Activated naive CD4-positive, alpha-beta T cell treated with anti-CD3 and anti-CD28 coated beads, Interleukin-2, amount 10 ng/mL, durations not matched to agents 7 days and 5 days (primary cell): ENCODE measurements at regions not wholly inside any gene's neighbourhood (a gene's known extent, or its start where the extent isn't known, plus 50 kb on each side); places are given as distances from the start of the nearest gene placed in this dataset.

Source experiments
- CTCF ChIA-PET: fragments of 350-600 bp; sonication (Branson Sonifier 250); formaldehyde crosslinking; loops from one replicate; lab custom pipeline; 2021; ENCODE audit warnings: antibody characterized with exemption; lab: Charles Lee
- DNase-seq: peaks from one replicate; pipeline ENCODE4 v3.0.0-alpha.2; 2020
- H3K27ac Mint-ChIP-seq: one replicate; pipeline ENCODE4 v1.8.0; 2021; ENCODE audit warnings: mild to moderate bottlenecking, moderate library complexity, mixed read lengths
- H3K27me3 Mint-ChIP-seq: one replicate; pipeline ENCODE4 v1.8.0; 2021; ENCODE audit warnings: mild to moderate bottlenecking, mixed read lengths
- H3K36me3 Mint-ChIP-seq: one replicate; pipeline ENCODE4 v1.8.0; 2021; ENCODE audit warnings: mixed read lengths
- H3K4me1 Mint-ChIP-seq: one replicate; pipeline ENCODE4 v1.8.0; 2021; ENCODE audit warnings: mixed read lengths
- H3K4me3 Mint-ChIP-seq: one replicate; pipeline ENCODE4 v1.8.0; 2021; ENCODE audit warnings: mild to moderate bottlenecking, moderate library complexity, mixed read lengths
- H3K9me3 Mint-ChIP-seq: one replicate; pipeline ENCODE4 v1.8.0; 2021; ENCODE audit warnings: mixed read lengths

DNA sequence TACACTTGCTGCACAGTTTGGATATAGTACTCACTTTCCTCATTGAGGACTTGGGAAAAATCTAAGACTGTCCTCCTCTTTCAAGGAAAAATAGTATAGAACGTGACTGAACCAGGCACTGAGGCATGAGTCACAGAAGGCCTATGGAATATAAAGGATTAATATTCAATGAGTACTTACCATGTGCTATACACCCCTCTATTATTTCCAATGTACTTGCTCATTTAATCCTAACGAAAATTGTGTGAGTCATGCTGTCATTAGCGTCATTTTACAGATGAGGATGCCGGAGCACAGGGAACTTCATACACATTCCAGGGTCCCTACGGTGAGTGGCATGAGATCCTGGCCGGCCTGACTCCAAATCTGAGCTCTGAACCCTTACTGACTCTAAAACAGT is 2136.2 kb upstream of the TENM3 start:
- no peak overlapping the region for H3K27ac Mint-ChIP-seq
- no peak overlapping the region for H3K4me3 Mint-ChIP-seq
- no peaks in the 10 kb centered on the region for H3K36me3 Mint-ChIP-seq
- CTCF ChIA-PET, result no interaction called here
- no peaks in the 10 kb centered on the region for H3K9me3 Mint-ChIP-seq
- no peaks in the 10 kb centered on the region for H3K27me3 Mint-ChIP-seq
- no peaks in the 10 kb centered on the region for H3K4me1 Mint-ChIP-seq
- no peak for DNase-seq

DNA sequence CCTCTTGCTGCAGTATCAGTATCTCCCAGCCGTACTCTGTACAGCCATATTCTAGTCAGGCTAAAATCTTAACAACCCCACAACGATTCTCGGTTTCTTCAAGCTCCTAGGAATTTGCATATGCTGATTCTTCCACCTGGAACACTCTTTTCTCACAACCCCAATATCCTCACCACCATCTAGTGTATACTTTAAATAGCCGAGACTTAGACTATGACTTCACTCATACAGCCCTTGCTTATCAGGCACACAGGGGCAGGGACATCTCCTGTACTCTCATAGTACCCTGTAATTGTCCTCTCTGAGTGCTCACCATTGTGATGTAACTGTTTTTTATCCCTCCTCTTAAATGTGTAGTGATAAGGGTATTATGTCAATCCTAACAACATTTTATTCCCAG is 2126.4 kb upstream of the TENM3 start:
- Mint-ChIP-seq H3K27ac (no peak overlapping the region), H3K27me3 (no peaks in the 10 kb centered on the region), H3K4me1 (no peaks in the 10 kb centered on the region), H3K9me3 (peaks cover 2% of the 10 kb centered on the region), H3K36me3 (no peaks in the 10 kb centered on the region), H3K4me3 (no peak overlapping the region)
- CTCF ChIA-PET, result no interaction called here
- no peak for DNase-seq

DNA sequence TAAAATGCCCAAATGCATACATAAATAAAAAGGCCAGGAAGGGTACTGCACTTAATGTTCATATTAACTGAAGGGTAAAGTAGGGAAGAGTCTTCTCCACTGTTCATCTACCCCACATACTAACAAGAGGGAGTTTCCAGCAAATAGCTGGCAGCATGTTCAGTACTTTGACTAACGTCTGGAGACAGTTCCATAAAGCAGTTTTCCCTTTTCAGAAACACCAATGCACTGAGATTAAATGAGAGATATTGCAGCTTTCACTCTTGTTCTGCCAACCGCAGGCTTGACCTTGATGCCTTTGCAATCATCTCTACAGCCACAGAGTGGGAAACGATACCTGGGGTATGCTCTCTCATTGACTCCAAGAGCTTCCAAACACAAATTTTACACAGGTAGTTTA is 2123.1 kb upstream of the TENM3 start:
- Mint-ChIP-seq H3K4me3 (no peak overlapping the region), H3K36me3 (no peaks in the 10 kb centered on the region), H3K27me3 (no peaks in the 10 kb centered on the region), H3K9me3 (no peaks in the 10 kb centered on the region), H3K4me1 (no peaks in the 10 kb centered on the region), H3K27ac (no peak overlapping the region)
- CTCF ChIA-PET, result no interaction called here
- DNase-seq, result no peak

DNA sequence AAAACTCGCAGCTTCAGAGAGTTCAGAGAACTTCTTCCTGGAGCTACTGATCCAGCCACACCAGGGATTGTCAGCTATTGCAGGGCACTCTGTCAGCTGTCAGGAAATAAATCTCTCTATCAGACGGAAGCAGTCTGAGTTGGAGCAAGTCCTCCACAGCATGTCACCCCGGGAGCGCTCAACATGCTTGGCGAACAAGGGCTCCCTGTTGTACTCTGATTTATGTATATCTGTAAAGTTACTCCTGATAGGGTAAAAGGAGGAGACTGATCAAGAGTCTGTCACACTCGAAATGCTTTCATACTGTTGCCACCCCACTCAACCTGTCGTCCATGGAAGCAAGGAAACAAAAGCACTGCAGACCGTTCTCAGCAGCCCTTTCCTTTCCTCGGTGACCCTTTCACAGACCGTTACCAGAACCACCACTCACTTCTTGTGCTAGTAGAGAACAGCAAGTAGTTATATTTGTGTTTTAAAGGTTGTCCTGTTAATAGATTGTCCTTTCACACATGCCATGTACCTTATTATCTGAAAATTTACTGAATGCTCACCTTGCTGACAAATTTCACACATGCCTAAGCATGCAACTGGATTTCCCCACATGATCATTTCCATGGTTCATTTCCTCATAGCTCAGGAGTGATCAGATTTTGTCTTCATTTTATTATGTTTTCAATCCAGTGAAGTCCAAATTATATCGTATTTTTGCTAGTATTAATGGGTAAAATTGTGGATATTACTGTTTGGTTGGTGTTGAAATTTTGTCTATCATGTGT is 2108.9 kb upstream of the TENM3 start:
- H3K36me3 Mint-ChIP-seq, result no peaks in the 10 kb centered on the region
- H3K27ac Mint-ChIP-seq, result no peak overlapping the region
- no peaks in the 10 kb centered on the region for H3K4me1 Mint-ChIP-seq
- H3K4me3 Mint-ChIP-seq, result no peak overlapping the region
- no peaks in the 10 kb centered on the region for H3K9me3 Mint-ChIP-seq
- CTCF ChIA-PET, result no interaction called here
- no peak for DNase-seq
- H3K27me3 Mint-ChIP-seq, result no peaks in the 10 kb centered on the region

DNA sequence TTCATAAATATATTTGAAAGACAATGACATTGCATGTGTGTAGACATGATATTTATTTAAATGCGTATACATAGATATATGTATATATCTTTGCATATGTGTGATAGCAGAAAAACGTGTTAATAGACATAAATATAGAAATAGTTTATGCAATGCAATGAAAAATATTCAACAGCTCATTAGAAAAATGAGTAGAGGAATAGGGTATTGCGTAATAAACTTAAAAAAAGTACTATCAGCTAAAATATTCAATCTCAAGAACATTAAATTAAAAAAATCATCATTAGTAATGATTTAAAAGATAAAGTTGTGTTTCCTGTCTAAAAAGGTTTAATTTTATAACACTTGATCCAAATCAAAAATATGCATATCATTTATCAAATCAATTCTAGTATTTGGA is 2101.5 kb upstream of the TENM3 start:
- Mint-ChIP-seq H3K9me3 (no peaks in the 10 kb centered on the region), H3K4me3 (no peak overlapping the region), H3K27me3 (no peaks in the 10 kb centered on the region), H3K4me1 (no peaks in the 10 kb centered on the region), H3K36me3 (no peaks in the 10 kb centered on the region), H3K27ac (no peak overlapping the region)
- no peak for DNase-seq
- CTCF ChIA-PET, result no interaction called here

DNA sequence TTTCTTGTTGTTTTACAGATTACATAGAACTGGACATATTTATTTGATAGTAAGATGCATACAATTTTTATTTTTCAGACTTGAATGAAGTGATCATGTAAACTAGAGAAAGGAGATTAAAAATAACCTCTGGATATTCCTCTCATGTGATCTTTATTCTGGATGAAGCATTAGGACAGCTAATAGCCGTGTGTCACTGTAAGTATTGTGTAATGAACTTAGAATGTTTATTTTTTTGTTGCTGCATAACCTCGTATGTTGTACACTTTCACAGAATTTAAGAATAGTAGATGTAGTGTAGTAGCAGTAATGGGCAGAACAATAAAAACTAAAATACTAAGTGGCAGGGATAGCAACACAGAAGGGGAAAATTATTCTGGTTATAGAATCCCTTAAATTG is 2094.5 kb upstream of the TENM3 start:
- Mint-ChIP-seq H3K4me3 (no peak overlapping the region), H3K4me1 (no peaks in the 10 kb centered on the region), H3K27me3 (no peaks in the 10 kb centered on the region), H3K9me3 (peaks cover 1% of the 10 kb centered on the region), H3K36me3 (no peaks in the 10 kb centered on the region), H3K27ac (no peak overlapping the region)
- CTCF ChIA-PET, result no interaction called here
- DNase-seq, result no peak

DNA sequence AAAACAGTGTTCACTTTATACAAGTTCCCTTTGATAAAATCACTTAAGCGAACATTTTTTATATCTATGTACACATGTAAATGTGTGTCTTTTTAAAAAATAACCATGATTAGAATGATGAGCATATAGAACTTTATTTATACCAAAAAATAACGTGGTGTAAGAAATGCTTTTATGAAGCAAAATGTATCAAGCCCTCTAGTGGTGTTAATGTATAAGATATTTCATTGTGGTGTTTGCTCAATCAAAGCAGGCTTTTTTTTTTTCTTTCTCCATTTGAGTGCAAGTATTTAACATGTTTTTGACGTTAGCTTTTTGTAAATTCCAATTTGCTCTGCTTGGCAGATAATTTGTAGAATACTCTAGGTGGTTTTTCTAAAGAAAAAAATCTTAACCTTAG is 2092.4 kb upstream of the TENM3 start:
- CTCF ChIA-PET, result no interaction called here
- H3K9me3 Mint-ChIP-seq, result peaks cover 1% of the 10 kb centered on the region
- no peaks in the 10 kb centered on the region for H3K36me3 Mint-ChIP-seq
- H3K4me1 Mint-ChIP-seq, result no peaks in the 10 kb centered on the region
- DNase-seq, result no peak
- H3K27me3 Mint-ChIP-seq, result no peaks in the 10 kb centered on the region
- no peak overlapping the region for H3K4me3 Mint-ChIP-seq
- no peak overlapping the region for H3K27ac Mint-ChIP-seq

DNA sequence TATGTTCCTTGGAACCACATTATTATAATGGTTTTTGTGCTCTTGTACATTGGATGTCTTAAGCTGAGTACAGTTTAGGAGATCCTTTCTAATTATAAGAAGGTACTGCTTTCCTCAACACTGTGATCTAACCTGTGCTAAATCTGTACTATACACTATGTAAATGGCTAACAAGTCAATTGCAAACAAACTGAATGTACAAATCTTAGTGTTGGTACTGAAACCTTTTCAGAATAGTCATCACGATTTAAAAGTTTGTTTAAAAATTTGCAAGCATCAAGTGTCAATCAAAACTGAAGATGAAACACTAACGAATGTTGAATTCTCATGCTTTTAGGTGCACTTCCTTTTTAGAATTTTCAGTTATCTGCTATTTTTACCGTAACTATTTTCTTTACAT is 2090.4 kb upstream of the TENM3 start:
- CTCF ChIA-PET, result no interaction called here
- Mint-ChIP-seq H3K27me3 (no peaks in the 10 kb centered on the region), H3K9me3 (no peaks in the 10 kb centered on the region), H3K4me1 (no peaks in the 10 kb centered on the region), H3K36me3 (no peaks in the 10 kb centered on the region), H3K4me3 (no peak overlapping the region), H3K27ac (no peak overlapping the region)
- DNase-seq, result no peak

DNA sequence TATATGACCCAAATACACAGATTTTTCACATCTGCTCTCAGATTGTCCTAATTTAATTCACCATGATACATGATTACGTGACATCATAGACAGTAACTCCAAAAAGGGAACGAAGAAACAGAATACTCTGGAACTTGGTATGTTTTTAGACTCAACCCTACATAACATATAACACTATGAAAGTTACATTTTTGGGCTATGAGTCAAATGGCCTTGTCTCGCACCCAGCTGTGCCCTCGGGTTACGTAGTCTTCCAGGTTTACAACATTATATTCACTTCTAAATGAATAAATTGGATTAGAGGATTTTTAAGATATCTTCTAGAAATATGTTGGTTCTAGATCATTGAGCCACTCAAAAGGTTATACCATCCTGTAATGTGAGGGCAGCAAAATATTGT is 2089.6 kb upstream of the TENM3 start:
- no peaks in the 10 kb centered on the region for H3K4me1 Mint-ChIP-seq
- H3K36me3 Mint-ChIP-seq, result no peaks in the 10 kb centered on the region
- CTCF ChIA-PET, result no interaction called here
- no peaks in the 10 kb centered on the region for H3K27me3 Mint-ChIP-seq
- no peaks in the 10 kb centered on the region for H3K9me3 Mint-ChIP-seq
- no peak overlapping the region for H3K4me3 Mint-ChIP-seq
- no peak overlapping the region for H3K27ac Mint-ChIP-seq
- DNase-seq, result no peak

DNA sequence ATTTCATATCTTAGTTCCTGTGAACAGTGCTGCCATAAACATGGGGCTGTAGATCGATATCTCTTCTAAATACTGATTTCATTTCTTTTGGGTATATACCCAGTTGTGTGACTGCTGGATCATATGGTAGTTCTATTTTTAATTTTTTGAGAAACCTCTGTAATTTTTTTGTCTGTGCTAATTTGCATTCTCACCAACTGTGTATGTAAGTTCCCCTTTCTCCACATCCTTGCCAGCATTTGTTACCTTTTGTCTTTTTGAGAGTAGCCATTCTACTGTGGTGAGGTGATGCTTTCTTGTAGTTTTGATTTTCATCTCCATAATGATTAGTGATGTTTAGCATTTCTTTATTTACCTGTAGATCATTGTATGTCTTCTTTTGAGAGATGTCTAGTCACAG is 2086.5 kb upstream of the TENM3 start:
- H3K27me3 Mint-ChIP-seq, result no peaks in the 10 kb centered on the region
- H3K27ac Mint-ChIP-seq, result no peak overlapping the region
- no peaks in the 10 kb centered on the region for H3K9me3 Mint-ChIP-seq
- no peak overlapping the region for H3K4me3 Mint-ChIP-seq
- H3K4me1 Mint-ChIP-seq, result no peaks in the 10 kb centered on the region
- no peak for DNase-seq
- CTCF ChIA-PET, result no interaction called here
- H3K36me3 Mint-ChIP-seq, result no peaks in the 10 kb centered on the region

DNA sequence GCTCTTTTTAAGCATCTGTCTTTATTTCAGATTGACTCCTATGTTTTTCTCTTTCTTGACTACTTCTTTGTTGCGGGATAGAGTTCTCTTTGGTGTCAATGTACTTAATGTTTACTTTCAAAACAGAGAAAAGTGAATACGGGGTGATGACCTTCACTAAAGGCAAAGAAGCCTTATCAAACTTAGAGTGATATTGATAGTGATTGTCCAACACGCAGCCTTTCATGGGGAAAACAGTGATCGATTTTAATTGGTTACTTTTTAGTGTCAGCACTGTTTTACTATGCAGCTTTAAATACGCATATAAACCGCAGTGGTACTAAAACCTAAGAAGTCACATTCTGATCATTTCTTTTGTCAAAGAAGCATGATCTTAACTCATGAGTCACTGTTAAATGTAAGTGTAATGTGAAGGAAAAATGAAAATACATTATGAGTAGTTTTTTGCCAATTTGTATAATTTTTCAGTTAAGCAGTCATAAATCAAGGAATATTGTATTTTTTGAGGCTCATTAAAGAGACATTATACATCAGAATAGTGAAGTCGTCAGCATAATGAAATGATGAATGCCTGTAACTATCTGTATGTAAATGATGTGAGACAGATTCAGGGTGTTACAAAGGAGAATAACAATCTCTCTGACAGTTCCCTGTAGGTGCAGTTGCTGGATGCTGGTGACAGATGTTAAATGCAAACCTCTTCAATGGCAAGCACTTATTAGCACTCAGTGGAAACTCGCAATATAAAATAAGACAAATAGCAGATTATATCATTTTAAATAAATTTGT is 2082.8 kb upstream of the TENM3 start:
- H3K27me3 Mint-ChIP-seq, result no peaks in the 10 kb centered on the region
- CTCF ChIA-PET, result no interaction called here
- H3K4me3 Mint-ChIP-seq, result no peak overlapping the region
- no peaks in the 10 kb centered on the region for H3K36me3 Mint-ChIP-seq
- H3K9me3 Mint-ChIP-seq, result no peaks in the 10 kb centered on the region
- no peak for DNase-seq
- H3K4me1 Mint-ChIP-seq, result no peaks in the 10 kb centered on the region
- no peak overlapping the region for H3K27ac Mint-ChIP-seq

DNA sequence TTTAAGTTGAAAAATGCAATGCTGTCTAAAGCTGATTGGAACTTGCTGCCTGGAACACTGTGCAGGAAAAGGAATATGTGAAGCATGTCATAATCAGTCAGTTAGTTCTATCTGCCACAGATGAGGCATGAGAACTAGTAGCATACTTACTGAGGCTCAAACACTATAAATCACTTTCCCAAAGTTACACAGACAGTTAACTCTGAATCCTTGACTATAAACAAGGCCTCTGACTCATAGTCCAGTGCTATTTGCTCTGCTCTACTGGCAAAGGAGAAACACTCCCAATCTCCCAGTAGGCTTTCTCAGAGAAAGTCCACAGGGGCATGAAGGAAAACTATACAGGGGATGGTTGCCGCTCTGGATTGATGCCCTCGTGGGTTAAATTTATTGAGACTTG is 2078.4 kb upstream of the TENM3 start:
- no peak for DNase-seq

DNA sequence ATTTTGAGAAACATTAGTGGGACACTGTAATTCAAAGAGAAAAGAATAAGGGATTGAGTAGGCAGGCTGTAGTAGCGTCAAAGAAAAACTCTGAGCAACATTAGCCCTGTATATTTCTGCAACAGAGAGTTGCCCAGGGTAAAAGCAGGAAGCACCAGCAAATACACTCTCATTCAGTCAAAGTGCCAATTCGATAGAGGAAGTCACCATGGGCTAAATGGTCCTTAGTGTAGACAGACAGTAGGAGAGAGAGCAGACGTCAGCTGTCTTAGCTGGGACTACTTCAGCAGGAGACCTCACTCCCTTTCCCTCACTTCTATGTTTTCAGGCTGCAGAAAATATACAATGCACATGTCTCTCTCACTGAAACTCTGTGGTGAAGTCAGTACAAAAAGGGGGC is 2073.8 kb upstream of the TENM3 start:
- Mint-ChIP-seq H3K4me1 (no peaks in the 10 kb centered on the region), H3K27me3 (no peaks in the 10 kb centered on the region), H3K9me3 (peaks cover 3% of the 10 kb centered on the region), H3K36me3 (no peaks in the 10 kb centered on the region), H3K27ac (no peak overlapping the region), H3K4me3 (no peak overlapping the region)
- CTCF ChIA-PET, result no interaction called here
- no peak for DNase-seq

More for the DNA sequence above, 2078.4 kb upstream of the TENM3 start:
- Mint-ChIP-seq H3K4me3 (no peak overlapping the region), H3K27me3 (no peaks in the 10 kb centered on the region), H3K4me1 (no peaks in the 10 kb centered on the region), H3K36me3 (no peaks in the 10 kb centered on the region), H3K9me3 (peaks cover 3% of the 10 kb centered on the region), H3K27ac (no peak overlapping the region)
- CTCF ChIA-PET, result no interaction called here

DNA sequence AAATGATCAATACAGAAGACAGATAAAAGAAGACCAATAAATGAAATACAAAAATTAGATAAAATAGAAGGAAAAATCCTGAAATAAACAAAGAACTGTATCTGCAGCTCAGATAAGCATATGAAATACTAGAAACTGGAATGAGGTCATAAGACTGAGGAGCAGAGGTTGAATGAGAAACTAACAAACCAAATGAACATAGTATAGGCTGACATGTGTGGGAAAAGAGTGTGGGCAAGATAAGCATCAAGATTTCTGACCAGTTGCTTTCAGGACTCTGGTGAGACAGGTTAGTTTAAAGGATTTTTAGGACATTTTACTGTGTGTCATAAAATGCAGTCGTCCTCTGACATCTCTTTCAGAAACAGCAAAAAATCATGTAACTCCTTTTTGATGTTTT is 2073.2 kb upstream of the TENM3 start:
- Mint-ChIP-seq H3K4me1 (no peaks in the 10 kb centered on the region), H3K27ac (no peak overlapping the region), H3K9me3 (peaks cover 3% of the 10 kb centered on the region), H3K27me3 (no peaks in the 10 kb centered on the region), H3K4me3 (no peak overlapping the region), H3K36me3 (no peaks in the 10 kb centered on the region)
- DNase-seq, result no peak
- CTCF ChIA-PET, result no interaction called here

DNA sequence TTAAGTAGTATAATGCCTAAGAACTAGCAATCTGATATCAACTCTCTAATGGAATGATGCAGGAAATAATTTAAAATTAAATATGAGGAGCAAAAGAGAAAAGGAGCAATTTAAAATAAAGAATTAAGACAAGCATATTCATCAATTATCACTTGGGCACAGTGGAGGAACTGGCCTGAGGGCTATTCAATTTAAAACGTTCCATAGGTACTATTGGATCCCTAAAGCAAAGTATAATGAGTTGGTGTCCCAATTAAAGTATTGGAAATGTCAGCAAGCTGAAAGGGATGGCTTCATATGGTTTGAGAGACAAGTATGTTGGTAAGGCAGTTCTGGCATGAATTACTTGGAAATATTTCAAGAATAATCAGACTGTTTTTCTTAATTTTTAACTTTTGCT is 2064.1 kb upstream of the TENM3 start:
- Mint-ChIP-seq H3K27me3 (no peaks in the 10 kb centered on the region), H3K9me3 (no peaks in the 10 kb centered on the region), H3K27ac (no peak overlapping the region), H3K4me3 (no peak overlapping the region), H3K36me3 (no peaks in the 10 kb centered on the region), H3K4me1 (no peaks in the 10 kb centered on the region)
- DNase-seq, result no peak
- CTCF ChIA-PET, result no interaction called here
